SK-N-SH treated with all-trans-retinoic acid at 6 μM for 48 hours (cell line): ENCODE measurements at regions not wholly inside any gene's neighbourhood (a gene's known extent, or its start where the extent isn't known, plus 50 kb on each side); places are given as distances from the start of the nearest gene placed in this dataset.

ENCODE experiments used
- ATAC-seq: fragments of 200-7000 bp; cut with Tn5 transposase; 3 replicates; pipeline ENCODE4 v1.9.1; 2020; ENCODE audit warnings: mild to moderate bottlenecking, moderate library complexity
- ARNTL ChIP-seq: fragments of 450-650 bp; formaldehyde crosslinking; IDR thresholded peaks from 2 replicates; pipeline ENCODE4 v1.5.0; 2020; ENCODE audit warnings: low read depth, mild to moderate bottlenecking, moderate library complexity, borderline replicate concordance
- BACH2 ChIP-seq: fragments of 250-450 bp; sonication (Bioruptor Pico); IDR thresholded peaks from 2 replicates; pipeline ENCODE4 v1.9.0; 2021; ENCODE audit warnings: mild to moderate bottlenecking, borderline replicate concordance
- CSDC2 ChIP-seq: fragments of 250-450 bp; sonication (Bioruptor Pico); IDR thresholded peaks from 2 replicates; pipeline ENCODE4 v1.5.0; 2020; ENCODE audit warnings: mild to moderate bottlenecking, moderate library complexity
- ESRRG ChIP-seq: fragments of 250-450 bp; sonication (Bioruptor Pico); IDR thresholded peaks from 2 replicates; pipeline ENCODE4 v1.6.1; 2021; ENCODE audit warnings: mild to moderate bottlenecking
- GLIS3 ChIP-seq: fragments of 250-450 bp; sonication (Bioruptor Pico); IDR thresholded peaks from 2 replicates; pipeline ENCODE4 v1.5.0; 2020; ENCODE audit warnings: mild to moderate bottlenecking, moderate library complexity
- ISL1 ChIP-seq: fragments of 250-450 bp; sonication (Bioruptor Pico); IDR thresholded peaks from 2 replicates; pipeline ENCODE4 v2.1.2; 2022; ENCODE audit warnings: mild to moderate bottlenecking, moderate library complexity
- PPARA ChIP-seq: fragments of 250-450 bp; sonication (Bioruptor Pico); IDR thresholded peaks from 2 replicates; pipeline ENCODE4 v1.5.0; 2020; ENCODE audit warnings: mild to moderate bottlenecking, borderline replicate concordance
- RARB ChIP-seq: fragments of 250-450 bp; sonication (Bioruptor Pico); IDR thresholded peaks from 2 replicates; pipeline ENCODE4 v1.8.0; 2021; ENCODE audit warnings: mild to moderate bottlenecking, moderate library complexity
- SNAI2 ChIP-seq: fragments of 250-450 bp; sonication (Bioruptor Pico); IDR thresholded peaks from 2 replicates; pipeline ENCODE4 v1.5.0; 2020; ENCODE audit warnings: mild to moderate bottlenecking, moderate library complexity
- TCF4 ChIP-seq: fragments of 250-450 bp; sonication (Bioruptor Pico); IDR thresholded peaks from 2 replicates; pipeline ENCODE4 v1.8.0; 2021; ENCODE audit warnings: mild to moderate bottlenecking, moderate library complexity, borderline replicate concordance
- ZC3H10 ChIP-seq: fragments of 250-450 bp; sonication (Bioruptor Pico); IDR thresholded peaks from 2 replicates; pipeline ENCODE4 v1.5.1; 2021; ENCODE audit warnings: mild to moderate bottlenecking, moderate library complexity
- ZFP3 ChIP-seq: fragments of 250-450 bp; sonication (Bioruptor Pico); IDR thresholded peaks from 2 replicates; pipeline ENCODE4 v1.5.0; 2020; ENCODE audit warnings: mild to moderate bottlenecking, moderate library complexity
- ZNF565 ChIP-seq: fragments of 450-650 bp; formaldehyde crosslinking; conservative IDR thresholded peaks from 2 replicates; pipeline ENCODE4 v1.5.0; 2020; ENCODE audit warnings: low read depth, mild to moderate bottlenecking, moderate library complexity
- ZNF70 ChIP-seq: fragments of 450-650 bp; formaldehyde crosslinking; IDR thresholded peaks from 2 replicates; pipeline ENCODE4 v1.5.0; 2020; ENCODE audit warnings: mild to moderate bottlenecking, moderate library complexity
- ZNF8 ChIP-seq: fragments of 450-650 bp; formaldehyde crosslinking; IDR thresholded peaks from 2 replicates; pipeline ENCODE4 v1.5.0; 2020; ENCODE audit warnings: mild to moderate bottlenecking, moderate library complexity
- TF ChIP-seq, protein P1 (sequence below): fragments of 250-450 bp; sonication (Bioruptor Pico); IDR thresholded peaks from 2 replicates; pipeline ENCODE4 v1.5.1; 2021; ENCODE audit warnings: mild to moderate bottlenecking, moderate library complexity
- TF ChIP-seq, protein P2 (sequence below): fragments of 250-450 bp; sonication (Bioruptor Pico); IDR thresholded peaks from 2 replicates; pipeline ENCODE4 v1.8.0; 2020; ENCODE audit warnings: mild to moderate bottlenecking, moderate library complexity, borderline replicate concordance
- TF ChIP-seq, protein P3 (sequence below): fragments of 250-450 bp; sonication (Bioruptor Pico); IDR thresholded peaks from 2 replicates; pipeline ENCODE4 v1.5.0; 2020; ENCODE audit warnings: mild to moderate bottlenecking, moderate library complexity
- TF ChIP-seq, protein P4 (sequence below): fragments of 250-450 bp; sonication (Bioruptor Pico); IDR thresholded peaks from 2 replicates; pipeline ENCODE4 v1.8.0; 2021; ENCODE audit warnings: low read depth, mild to moderate bottlenecking, moderate library complexity, borderline replicate concordance

GRCh38 chr3:55177749-55178148, 249.9 kb upstream of the LRTM1 start:
- peak; percentile 64 for ATAC-seq
- TF ChIP-seq TCF4 (CRISPR knock-in tag), result no peak
- TF ChIP-seq ZFP3 (CRISPR knock-in tag), result peak; percentile 90
- TF ChIP-seq, all 23 proteins: peak for 1

GRCh38 chr3:55175423-55175822, 247.6 kb upstream of the LRTM1 start:
- TF ChIP-seq, protein P1, sequence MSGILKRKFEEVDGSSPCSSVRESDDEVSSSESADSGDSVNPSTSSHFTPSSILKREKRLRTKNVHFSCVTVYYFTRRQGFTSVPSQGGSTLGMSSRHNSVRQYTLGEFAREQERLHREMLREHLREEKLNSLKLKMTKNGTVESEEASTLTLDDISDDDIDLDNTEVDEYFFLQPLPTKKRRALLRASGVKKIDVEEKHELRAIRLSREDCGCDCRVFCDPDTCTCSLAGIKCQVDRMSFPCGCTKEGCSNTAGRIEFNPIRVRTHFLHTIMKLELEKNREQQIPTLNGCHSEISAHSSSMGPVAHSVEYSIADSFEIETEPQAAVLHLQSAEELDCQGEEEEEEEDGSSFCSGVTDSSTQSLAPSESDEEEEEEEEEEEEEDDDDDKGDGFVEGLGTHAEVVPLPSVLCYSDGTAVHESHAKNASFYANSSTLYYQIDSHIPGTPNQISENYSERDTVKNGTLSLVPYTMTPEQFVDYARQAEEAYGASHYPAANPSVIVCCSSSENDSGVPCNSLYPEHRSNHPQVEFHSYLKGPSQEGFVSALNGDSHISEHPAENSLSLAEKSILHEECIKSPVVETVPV (CRISPR knock-in tag), result 0 out of 2 replicates have a peak, but pooled peaks have one; percentile 41
- TF ChIP-seq GLIS3 (CRISPR knock-in tag), result no peak
- no peak for ATAC-seq

GRCh38 chr3:55174747-55175146, 246.9 kb upstream of the LRTM1 start:
- TF ChIP-seq ZNF8 (no peak), PPARA (CRISPR knock-in tag) (no peak), SNAI2 (CRISPR knock-in tag) (no peak), ISL1 (CRISPR knock-in tag) (no peak), TCF4 (CRISPR knock-in tag) (no peak), ZNF70 (CRISPR knock-in tag) (no peak), GLIS3 (CRISPR knock-in tag) (no peak), ARNTL (no peak), ESRRG (CRISPR knock-in tag) (no peak), ZC3H10 (CRISPR knock-in tag) (no peak), ZFP3 (CRISPR knock-in tag) (no peak), BACH2 (CRISPR knock-in tag) (no peak), CSDC2 (CRISPR knock-in tag) (no peak)
- TF ChIP-seq, protein P2, sequence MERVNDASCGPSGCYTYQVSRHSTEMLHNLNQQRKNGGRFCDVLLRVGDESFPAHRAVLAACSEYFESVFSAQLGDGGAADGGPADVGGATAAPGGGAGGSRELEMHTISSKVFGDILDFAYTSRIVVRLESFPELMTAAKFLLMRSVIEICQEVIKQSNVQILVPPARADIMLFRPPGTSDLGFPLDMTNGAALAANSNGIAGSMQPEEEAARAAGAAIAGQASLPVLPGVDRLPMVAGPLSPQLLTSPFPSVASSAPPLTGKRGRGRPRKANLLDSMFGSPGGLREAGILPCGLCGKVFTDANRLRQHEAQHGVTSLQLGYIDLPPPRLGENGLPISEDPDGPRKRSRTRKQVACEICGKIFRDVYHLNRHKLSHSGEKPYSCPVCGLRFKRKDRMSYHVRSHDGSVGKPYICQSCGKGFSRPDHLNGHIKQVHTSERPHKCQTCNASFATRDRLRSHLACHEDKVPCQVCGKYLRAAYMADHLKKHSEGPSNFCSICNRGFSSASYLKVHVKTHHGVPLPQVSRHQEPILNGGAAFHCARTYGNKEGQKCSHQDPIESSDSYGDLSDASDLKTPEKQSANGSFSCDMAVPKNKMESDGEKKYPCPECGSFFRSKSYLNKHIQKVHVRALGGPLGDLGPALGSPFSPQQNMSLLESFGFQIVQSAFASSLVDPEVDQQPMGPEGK, result no peak
- TF ChIP-seq, protein P3, sequence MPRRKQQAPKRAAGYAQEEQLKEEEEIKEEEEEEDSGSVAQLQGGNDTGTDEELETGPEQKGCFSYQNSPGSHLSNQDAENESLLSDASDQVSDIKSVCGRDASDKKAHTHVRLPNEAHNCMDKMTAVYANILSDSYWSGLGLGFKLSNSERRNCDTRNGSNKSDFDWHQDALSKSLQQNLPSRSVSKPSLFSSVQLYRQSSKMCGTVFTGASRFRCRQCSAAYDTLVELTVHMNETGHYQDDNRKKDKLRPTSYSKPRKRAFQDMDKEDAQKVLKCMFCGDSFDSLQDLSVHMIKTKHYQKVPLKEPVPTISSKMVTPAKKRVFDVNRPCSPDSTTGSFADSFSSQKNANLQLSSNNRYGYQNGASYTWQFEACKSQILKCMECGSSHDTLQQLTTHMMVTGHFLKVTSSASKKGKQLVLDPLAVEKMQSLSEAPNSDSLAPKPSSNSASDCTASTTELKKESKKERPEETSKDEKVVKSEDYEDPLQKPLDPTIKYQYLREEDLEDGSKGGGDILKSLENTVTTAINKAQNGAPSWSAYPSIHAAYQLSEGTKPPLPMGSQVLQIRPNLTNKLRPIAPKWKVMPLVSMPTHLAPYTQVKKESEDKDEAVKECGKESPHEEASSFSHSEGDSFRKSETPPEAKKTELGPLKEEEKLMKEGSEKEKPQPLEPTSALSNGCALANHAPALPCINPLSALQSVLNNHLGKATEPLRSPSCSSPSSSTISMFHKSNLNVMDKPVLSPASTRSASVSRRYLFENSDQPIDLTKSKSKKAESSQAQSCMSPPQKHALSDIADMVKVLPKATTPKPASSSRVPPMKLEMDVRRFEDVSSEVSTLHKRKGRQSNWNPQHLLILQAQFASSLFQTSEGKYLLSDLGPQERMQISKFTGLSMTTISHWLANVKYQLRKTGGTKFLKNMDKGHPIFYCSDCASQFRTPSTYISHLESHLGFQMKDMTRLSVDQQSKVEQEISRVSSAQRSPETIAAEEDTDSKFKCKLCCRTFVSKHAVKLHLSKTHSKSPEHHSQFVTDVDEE (CRISPR knock-in tag), result no peak
- TF ChIP-seq, protein P4, sequence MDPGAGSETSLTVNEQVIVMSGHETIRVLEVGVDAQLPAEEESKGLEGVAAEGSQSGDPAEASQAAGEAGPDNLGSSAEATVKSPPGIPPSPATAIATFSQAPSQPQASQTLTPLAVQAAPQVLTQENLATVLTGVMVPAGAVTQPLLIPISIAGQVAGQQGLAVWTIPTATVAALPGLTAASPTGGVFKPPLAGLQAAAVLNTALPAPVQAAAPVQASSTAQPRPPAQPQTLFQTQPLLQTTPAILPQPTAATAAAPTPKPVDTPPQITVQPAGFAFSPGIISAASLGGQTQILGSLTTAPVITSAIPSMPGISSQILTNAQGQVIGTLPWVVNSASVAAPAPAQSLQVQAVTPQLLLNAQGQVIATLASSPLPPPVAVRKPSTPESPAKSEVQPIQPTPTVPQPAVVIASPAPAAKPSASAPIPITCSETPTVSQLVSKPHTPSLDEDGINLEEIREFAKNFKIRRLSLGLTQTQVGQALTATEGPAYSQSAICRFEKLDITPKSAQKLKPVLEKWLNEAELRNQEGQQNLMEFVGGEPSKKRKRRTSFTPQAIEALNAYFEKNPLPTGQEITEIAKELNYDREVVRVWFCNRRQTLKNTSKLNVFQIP (CRISPR knock-in tag), result no peak
- TF ChIP-seq, protein P1 (CRISPR knock-in tag), result no peak
- no peak for ATAC-seq

DNA sequence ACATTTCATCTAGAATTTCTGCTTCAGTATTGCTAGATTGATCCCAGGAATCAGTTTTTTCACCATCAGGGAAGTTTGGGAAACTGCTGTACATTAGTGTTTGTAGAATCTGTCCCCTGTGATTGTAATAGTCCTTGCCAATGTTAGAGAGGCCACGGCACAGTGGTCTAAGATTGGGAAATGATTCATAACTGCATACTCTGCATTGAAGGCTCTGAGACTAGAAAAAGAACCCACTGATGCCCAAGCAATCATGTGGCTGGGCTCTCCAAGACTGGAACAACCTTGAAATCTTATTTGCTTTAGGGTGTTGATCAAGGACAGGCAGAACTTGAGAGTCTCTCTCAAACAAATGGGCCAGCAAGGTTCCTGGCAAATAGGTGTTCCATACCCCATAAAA, 245.6 kb upstream of the LRTM1 start:
- ATAC-seq, result no peak
- TF ChIP-seq, protein P4 (CRISPR knock-in tag), result no peak
- TF ChIP-seq RARB (no peak), ARNTL (no peak), ZNF565 (no peak), ZC3H10 (CRISPR knock-in tag) (no peak), ZFP3 (CRISPR knock-in tag) (no peak), ZNF70 (CRISPR knock-in tag) (no peak), SNAI2 (CRISPR knock-in tag) (no peak), GLIS3 (CRISPR knock-in tag) (no peak), PPARA (CRISPR knock-in tag) (no peak), CSDC2 (CRISPR knock-in tag) (no peak), ESRRG (CRISPR knock-in tag) (no peak), TCF4 (CRISPR knock-in tag) (no peak)
- TF ChIP-seq, protein P3 (CRISPR knock-in tag), result no peak
